HG02852 (cell line): ENCODE measurements at regions not wholly inside any gene's neighbourhood (a gene's known extent, or its start where the extent isn't known, plus 50 kb on each side); places are given as distances from the start of the nearest gene placed in this dataset.

Experiments used
- ATAC-seq: cut with Tn5 transposase; IDR thresholded peaks from one replicate; pipeline ENCODE4 v1.9.1; 2021; ENCODE audit warnings: mild to moderate bottlenecking, moderate library complexity; ENCODE audit not compliant: unreplicated experiment

- no peak for ATAC-seq
These were observed 127.8 kb downstream of the PTGER3 start for GRCh38 chr1:70919706-70920323.
